Adipocyte (in vitro differentiated cells): ENCODE measurements at regions not wholly inside any gene's neighbourhood (a gene's known extent, or its start where the extent isn't known, plus 50 kb on each side); places are given as distances from the start of the nearest gene placed in this dataset.

Experiments
- DNase-seq: peaks from one replicate; pipeline ENCODE4 v3.0.0-alpha.2; 2015; ENCODE audit warnings: low read depth
- H3K27me3 ChIP-seq: replicated peaks from 2 replicates; pipeline ENCODE4 v1.7.0; 2013; ENCODE audit warnings: mild to moderate bottlenecking, low read length, moderate library complexity; ENCODE audit not compliant: control insufficient read depth, insufficient read depth
- H3K36me3 ChIP-seq: 2 replicates; pipeline ENCODE4 v1.7.0; 2013; ENCODE audit warnings: low read length, mild to moderate bottlenecking, moderate library complexity; ENCODE audit not compliant: control insufficient read depth, insufficient read depth, severe bottlenecking
- H3K4me1 ChIP-seq: 2 replicates; pipeline ENCODE4 v1.7.0; 2013; ENCODE audit warnings: mild to moderate bottlenecking, low read length, moderate library complexity; ENCODE audit not compliant: control insufficient read depth, insufficient read depth
- H3K4me3 ChIP-seq: 2 replicates; pipeline ENCODE4 v1.7.0; 2013; ENCODE audit warnings: mild to moderate bottlenecking, low read length, moderate library complexity
- H3K9ac ChIP-seq: 2 replicates; pipeline ENCODE4 v1.7.0; 2013; ENCODE audit warnings: mild to moderate bottlenecking, low read length, moderate library complexity
- H3K9me3 ChIP-seq: 2 replicates; pipeline ENCODE4 v1.7.0; 2013; ENCODE audit warnings: mild to moderate bottlenecking, low read length, moderate library complexity; ENCODE audit not compliant: control insufficient read depth

- no peak overlapping the region for H3K4me3 ChIP-seq
- H3K36me3 ChIP-seq: no peaks in the 10 kb centered on the region
- no peak for DNase-seq
- H3K27me3 ChIP-seq: no peaks in the 10 kb centered on the region
- H3K9me3 ChIP-seq: no peaks in the 10 kb centered on the region
- H3K4me1 ChIP-seq: peaks cover 11% of the 10 kb centered on the region
- no peak overlapping the region for H3K9ac ChIP-seq
These were observed 115.8 kb downstream of the ETNK1 start for GRCh38 chr12:22740656-22741355.

- no peak for DNase-seq
- no peaks in the 10 kb centered on the region for H3K36me3 ChIP-seq
These were observed 118.7 kb downstream of the ETNK1 start for GRCh38 chr12:22743700-22744099.

DNA sequence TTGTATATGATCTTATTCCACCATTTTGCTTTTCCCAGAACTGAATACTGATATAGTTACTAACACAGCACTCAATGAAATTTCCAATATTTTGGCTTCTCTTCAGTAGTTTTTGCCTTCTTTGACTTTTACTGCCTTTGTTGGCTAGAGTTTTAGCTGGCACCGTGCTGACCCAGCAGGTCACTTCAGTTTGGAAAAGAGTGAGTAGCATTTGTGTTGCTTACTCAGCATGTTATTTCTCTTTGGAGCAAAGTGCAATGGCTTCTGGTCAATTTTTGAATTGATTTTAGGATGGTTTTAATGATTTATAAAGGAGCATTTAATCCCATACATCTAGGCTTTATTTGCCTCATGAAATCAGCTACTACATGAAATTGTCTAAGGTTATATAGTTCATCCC is 119.2 kb downstream of the ETNK1 start:
- H3K4me1 ChIP-seq: peaks cover 4% of the 10 kb centered on the region
- no peak overlapping the region for H3K4me3 ChIP-seq
- no peaks in the 10 kb centered on the region for H3K9me3 ChIP-seq
- no peak for DNase-seq
- no peak overlapping the region for H3K9ac ChIP-seq
- H3K27me3 ChIP-seq: no peaks in the 10 kb centered on the region
- H3K36me3 ChIP-seq: no peaks in the 10 kb centered on the region

More at GRCh38 chr12:22743700-22744099, 118.7 kb downstream of the ETNK1 start:
- Histone ChIP-seq H3K9ac (no peak overlapping the region), H3K9me3 (no peaks in the 10 kb centered on the region), H3K4me1 (peaks cover 9% of the 10 kb centered on the region), H3K4me3 (no peak overlapping the region), H3K27me3 (no peaks in the 10 kb centered on the region)

DNA sequence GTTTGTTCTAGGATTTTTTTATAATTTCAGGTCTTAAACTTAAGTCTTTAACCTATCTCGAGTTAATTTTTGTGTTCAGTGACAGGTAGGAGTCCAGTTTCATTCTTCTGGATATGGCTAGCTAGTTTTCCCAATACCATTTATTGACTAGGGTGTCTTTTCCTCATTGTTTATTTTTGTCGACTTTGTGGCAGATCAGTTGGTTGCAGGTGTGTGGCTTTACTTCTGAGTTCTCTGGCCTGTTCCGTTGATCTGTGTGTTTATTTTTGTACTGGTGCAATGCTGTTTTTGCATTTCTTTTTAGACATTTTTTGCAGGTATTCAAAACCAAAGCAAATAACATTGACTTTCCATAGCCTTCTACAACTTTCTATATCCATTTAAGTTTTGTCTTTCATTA is 121.7 kb downstream of the ETNK1 start:
- Histone ChIP-seq H3K4me3 (no peak overlapping the region), H3K9ac (no peak overlapping the region), H3K4me1 (no peaks in the 10 kb centered on the region), H3K27me3 (no peaks in the 10 kb centered on the region), H3K9me3 (no peaks in the 10 kb centered on the region), H3K36me3 (no peaks in the 10 kb centered on the region)
- DNase-seq: no peak

- no peaks in the 10 kb centered on the region for H3K27me3 ChIP-seq
- H3K9ac ChIP-seq: no peak overlapping the region
- H3K9me3 ChIP-seq: no peaks in the 10 kb centered on the region
- H3K4me1 ChIP-seq: no peaks in the 10 kb centered on the region
- H3K36me3 ChIP-seq: no peaks in the 10 kb centered on the region
- H3K4me3 ChIP-seq: no peak overlapping the region
- no peak for DNase-seq
These were observed 130.7 kb downstream of the ETNK1 start for GRCh38 chr12:22755629-22756028.

GRCh38 chr12:22759769-22760674 is 135.1 kb downstream of the ETNK1 start:
- no peaks in the 10 kb centered on the region for H3K9me3 ChIP-seq
- H3K36me3 ChIP-seq: no peaks in the 10 kb centered on the region
- H3K27me3 ChIP-seq: no peaks in the 10 kb centered on the region
- H3K4me3 ChIP-seq: no peak overlapping the region
- no peak overlapping the region for H3K9ac ChIP-seq
- H3K4me1 ChIP-seq: no peaks in the 10 kb centered on the region
- DNase-seq: peak; percentile 5

GRCh38 chr12:22765421-22766130 is 140.6 kb downstream of the ETNK1 start:
- Histone ChIP-seq H3K27me3 (no peaks in the 10 kb centered on the region), H3K36me3 (no peaks in the 10 kb centered on the region), H3K4me3 (no peak overlapping the region), H3K9me3 (no peaks in the 10 kb centered on the region), H3K9ac (no peak overlapping the region), H3K4me1 (no peaks in the 10 kb centered on the region)
- DNase-seq: no peak

DNA sequence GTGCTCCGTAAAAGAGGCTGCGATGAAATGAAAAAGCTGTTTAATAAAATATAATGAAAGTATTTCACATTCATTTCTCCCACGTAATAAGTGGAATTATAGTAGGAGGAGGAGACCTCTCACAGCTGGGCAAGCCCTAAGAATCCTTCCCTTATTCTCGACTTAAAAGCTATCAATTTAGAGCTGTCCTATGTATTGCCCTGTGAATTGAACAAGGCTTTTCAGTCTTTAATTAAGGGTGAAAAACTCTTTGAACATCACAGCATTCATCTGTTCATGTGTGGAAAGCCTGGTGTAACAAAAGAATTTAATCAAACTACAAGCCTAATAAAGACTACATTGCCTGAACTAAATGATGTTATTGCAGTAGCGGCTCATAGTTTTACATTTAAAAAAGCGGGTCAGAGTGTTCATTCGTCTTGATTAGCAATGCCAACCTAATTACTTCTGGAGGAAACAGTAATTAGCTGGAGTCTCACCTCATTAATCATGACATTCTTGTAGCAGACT is 142.0 kb downstream of the ETNK1 start:
- H3K36me3 ChIP-seq: no peaks in the 10 kb centered on the region
- DNase-seq: no peak

DNA sequence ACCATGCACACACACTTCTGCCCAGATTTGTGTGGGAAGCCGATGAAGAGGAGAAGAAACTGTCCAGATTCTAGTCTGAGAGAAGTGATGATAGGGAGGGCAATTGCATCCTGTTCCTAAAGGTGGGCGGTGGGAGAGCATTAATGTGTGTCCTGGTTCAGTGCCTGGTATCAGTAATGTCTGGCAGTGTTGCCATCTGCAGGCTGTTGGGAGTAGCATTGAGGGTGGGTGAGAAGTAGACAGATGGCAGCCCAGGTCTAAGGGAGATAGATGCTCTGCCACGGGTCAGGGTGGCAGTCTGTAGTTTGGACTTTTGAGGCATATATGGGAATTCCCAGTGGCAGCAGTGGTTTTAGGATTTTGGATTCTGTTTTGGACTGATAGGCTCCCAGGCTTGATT is 156.4 kb downstream of the ETNK1 start:
- Histone ChIP-seq H3K4me1 (no peaks in the 10 kb centered on the region), H3K36me3 (no peaks in the 10 kb centered on the region), H3K4me3 (no peak overlapping the region), H3K9ac (no peak overlapping the region), H3K27me3 (no peaks in the 10 kb centered on the region), H3K9me3 (no peaks in the 10 kb centered on the region)
- DNase-seq: no peak

More for the DNA sequence above, 142.0 kb downstream of the ETNK1 start:
- H3K4me1 ChIP-seq: no peaks in the 10 kb centered on the region
- no peaks in the 10 kb centered on the region for H3K9me3 ChIP-seq
- H3K9ac ChIP-seq: no peak overlapping the region
- no peaks in the 10 kb centered on the region for H3K27me3 ChIP-seq
- no peak overlapping the region for H3K4me3 ChIP-seq

GRCh38 chr12:22787557-22787956 is 162.6 kb downstream of the ETNK1 start:
- DNase-seq: no peak

GRCh38 chr12:22788913-22789312 is 163.9 kb downstream of the ETNK1 start:
- H3K4me3 ChIP-seq: no peak overlapping the region
- H3K9ac ChIP-seq: no peak overlapping the region
- H3K36me3 ChIP-seq: no peaks in the 10 kb centered on the region
- peaks cover 4% of the 10 kb centered on the region for H3K4me1 ChIP-seq
- no peak for DNase-seq
- H3K9me3 ChIP-seq: peaks cover 3% of the 10 kb centered on the region
- no peaks in the 10 kb centered on the region for H3K27me3 ChIP-seq

More at GRCh38 chr12:22787557-22787956, 162.6 kb downstream of the ETNK1 start:
- Histone ChIP-seq H3K9me3 (peaks cover 3% of the 10 kb centered on the region), H3K36me3 (no peaks in the 10 kb centered on the region), H3K9ac (no peak overlapping the region), H3K4me3 (peak overlapping the region; percentile 4), H3K27me3 (no peaks in the 10 kb centered on the region), H3K4me1 (peaks cover 4% of the 10 kb centered on the region)
